ENCODE measurements at regions not wholly inside any gene's neighbourhood (a gene's known extent, or its start where the extent isn't known, plus 50 kb on each side); places are given as distances from the start of the nearest gene placed in this dataset.

DNA sequence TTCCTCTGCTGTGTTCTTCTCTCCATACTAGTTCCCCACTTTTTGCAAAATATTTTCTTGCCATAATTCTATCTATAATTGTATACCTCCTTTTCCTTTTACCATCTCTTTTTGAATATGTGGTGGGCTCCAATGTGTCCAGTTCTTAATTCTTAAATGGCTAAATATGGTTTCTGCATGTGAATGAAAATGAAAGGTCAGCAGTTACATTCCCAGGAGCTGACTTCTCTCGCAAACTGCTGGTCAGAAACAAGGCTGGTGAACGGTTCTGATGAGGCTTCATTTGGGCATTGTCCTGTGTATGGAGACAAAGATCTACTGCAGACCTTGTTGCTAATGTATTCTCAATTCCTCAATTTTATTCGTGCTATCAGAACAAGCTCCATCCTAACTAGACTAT is 309.2 kb downstream of the SNX13 start:
- DNase-seq (no peak), ATAC-seq (no peak)
- Mint-ChIP-seq H3K4me1 (no peaks in the 10 kb centered on the region), H3K36me3 (no peaks in the 10 kb centered on the region), H3K4me3 (no peak overlapping the region), H3K9me3 (ENCODE audit: low read depth) (no peaks in the 10 kb centered on the region), H3K27me3 (peaks cover 7% of the 10 kb centered on the region), H3K27ac (no peak overlapping the region)
- CTCF ChIA-PET: no interaction called here

DNA sequence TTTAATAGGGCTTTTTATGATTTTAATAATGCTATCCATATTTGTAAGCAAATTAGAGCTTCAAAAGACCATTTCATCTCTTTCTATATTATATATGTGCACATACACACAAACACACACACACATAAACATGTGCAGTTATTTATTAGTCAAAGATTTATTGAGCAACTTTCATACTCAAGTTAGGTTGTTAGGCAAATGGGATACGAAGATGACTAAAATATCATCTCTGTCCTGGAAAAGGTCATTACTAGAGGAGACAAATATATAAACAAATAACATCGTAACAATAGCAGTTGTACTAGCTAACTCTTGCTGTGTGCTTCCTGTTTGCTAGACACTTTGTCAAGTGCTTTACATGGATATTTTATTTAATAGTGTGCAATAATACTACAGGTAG is 307.9 kb downstream of the SNX13 start:
- no peak overlapping the region for H3K27ac Mint-ChIP-seq
- H3K36me3 Mint-ChIP-seq: no peaks in the 10 kb centered on the region
- ATAC-seq (no peak), DNase-seq (no peak)
- no peak overlapping the region for H3K4me3 Mint-ChIP-seq
- no peaks in the 10 kb centered on the region for H3K4me1 Mint-ChIP-seq
- CTCF ChIA-PET: no interaction called here
- peaks cover 14% of the 10 kb centered on the region for H3K27me3 Mint-ChIP-seq
- no peaks in the 10 kb centered on the region for H3K9me3 Mint-ChIP-seq (ENCODE audit: low read depth)

DNA sequence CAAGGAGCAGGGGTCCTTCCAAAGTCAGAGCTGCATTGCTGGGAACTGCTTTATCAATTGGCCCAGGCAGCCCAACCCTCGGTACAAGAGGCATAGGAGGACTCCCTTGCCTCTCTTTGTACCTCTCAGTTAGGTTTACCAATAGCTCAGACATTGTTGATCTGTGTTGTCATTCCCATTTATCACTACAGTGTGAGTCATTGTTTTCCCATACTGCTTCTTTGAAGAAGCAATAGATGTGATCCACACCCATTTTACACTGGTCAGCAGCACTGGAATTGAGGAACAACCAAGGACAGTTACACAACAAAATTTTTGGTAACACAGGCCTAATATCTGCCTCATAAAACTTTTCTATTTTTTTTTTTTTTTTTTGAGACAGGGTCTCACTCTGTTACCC is 307.2 kb downstream of the SNX13 start:
- Mint-ChIP-seq H3K36me3 (no peaks in the 10 kb centered on the region), H3K4me3 (no peak overlapping the region), H3K27ac (no peak overlapping the region), H3K9me3 (ENCODE audit: low read depth) (no peaks in the 10 kb centered on the region), H3K4me1 (no peaks in the 10 kb centered on the region), H3K27me3 (peaks cover 14% of the 10 kb centered on the region)
- ATAC-seq (no peak), DNase-seq (no peak)
- CTCF ChIA-PET: no interaction called here

DNA sequence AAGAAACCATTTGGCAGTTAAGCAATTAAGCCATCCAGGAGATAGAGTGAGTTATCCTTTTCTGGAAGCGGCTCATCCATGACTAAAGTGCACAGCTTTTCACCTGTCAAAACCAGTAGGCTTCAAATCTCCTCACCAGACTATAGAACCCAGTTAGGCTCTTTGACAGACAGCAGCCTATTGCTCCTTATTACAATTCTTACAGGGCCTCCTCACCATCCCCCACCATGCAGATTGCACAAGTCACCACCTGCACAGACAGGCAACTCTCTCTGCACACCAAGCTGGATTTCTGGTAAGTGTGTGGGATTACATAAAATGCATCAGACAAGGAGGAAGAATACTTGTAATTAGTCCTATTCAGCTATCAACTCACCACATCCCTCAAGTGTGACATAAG is 301.6 kb downstream of the SNX13 start:
- DNase-seq (no peak), ATAC-seq (no peak)
- Mint-ChIP-seq H3K4me1 (no peaks in the 10 kb centered on the region), H3K36me3 (no peaks in the 10 kb centered on the region), H3K4me3 (no peak overlapping the region), H3K27ac (no peak overlapping the region), H3K9me3 (ENCODE audit: low read depth) (no peaks in the 10 kb centered on the region), H3K27me3 (peaks cover 29% of the 10 kb centered on the region)
- CTCF ChIA-PET: no interaction called here

DNA sequence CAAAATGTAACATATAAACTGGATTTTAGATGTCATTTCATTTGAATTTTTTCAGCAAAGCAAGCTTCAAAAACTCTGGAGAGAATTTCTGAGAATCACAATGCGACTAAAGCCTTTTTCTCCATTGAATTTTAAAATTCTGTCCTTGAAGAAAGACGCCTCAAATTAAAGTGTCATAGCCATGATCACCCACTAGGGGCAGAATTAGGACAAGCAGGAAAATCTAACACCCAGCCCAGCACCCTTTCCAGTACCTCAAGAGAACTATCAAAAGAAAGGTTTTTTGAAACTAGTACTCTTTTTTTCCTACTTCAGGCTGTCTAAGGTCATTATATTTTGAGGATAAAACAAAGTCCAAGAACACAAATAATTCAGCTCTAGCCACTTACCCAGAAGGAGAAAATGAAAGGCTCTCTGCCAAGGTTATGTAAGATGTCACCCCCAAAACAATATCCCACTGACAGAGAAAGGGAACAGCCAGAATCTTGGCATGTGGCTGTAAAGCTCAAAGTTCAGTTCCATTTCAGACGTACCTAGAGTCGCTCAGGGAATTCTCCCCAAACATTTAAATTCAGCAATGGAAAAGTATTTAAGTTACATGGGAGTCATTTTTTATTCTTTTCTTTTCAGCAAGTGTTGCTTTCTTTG is 299.4 kb downstream of the SNX13 start:
- peaks cover 29% of the 10 kb centered on the region for H3K27me3 Mint-ChIP-seq
- H3K4me3 Mint-ChIP-seq: no peak overlapping the region
- CTCF ChIA-PET: no interaction called here
- no peak overlapping the region for H3K27ac Mint-ChIP-seq
- no peaks in the 10 kb centered on the region for H3K36me3 Mint-ChIP-seq
- H3K4me1 Mint-ChIP-seq: no peaks in the 10 kb centered on the region
- H3K9me3 Mint-ChIP-seq (ENCODE audit: low read depth): peaks cover 3% of the 10 kb centered on the region
- DNase-seq (no peak), ATAC-seq (no peak)

DNA sequence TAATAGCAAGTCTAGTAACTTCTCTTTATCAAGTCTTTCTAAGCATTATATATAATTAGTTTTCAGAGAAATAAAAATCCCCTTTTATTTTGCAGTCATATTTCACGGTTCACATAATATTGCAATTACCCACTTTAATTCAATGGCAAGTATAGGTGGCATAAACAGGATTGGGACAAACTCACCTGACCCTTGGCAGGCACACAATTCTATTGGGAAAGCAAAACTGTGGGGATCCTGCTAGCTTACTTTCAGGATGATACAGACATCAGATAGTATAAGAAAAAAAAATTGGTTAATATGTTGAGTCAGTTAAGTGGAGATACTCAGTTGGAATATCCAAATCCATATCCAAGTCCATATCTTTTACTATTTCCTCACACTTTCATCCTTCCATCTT is 294.8 kb downstream of the SNX13 start:
- Mint-ChIP-seq H3K4me1 (no peaks in the 10 kb centered on the region), H3K9me3 (ENCODE audit: low read depth) (peaks cover 3% of the 10 kb centered on the region), H3K27me3 (peaks cover 27% of the 10 kb centered on the region), H3K36me3 (no peaks in the 10 kb centered on the region), H3K27ac (no peak overlapping the region), H3K4me3 (no peak overlapping the region)
- no peak for ATAC-seq
- DNase-seq: no peak
- CTCF ChIA-PET: no interaction called here

DNA sequence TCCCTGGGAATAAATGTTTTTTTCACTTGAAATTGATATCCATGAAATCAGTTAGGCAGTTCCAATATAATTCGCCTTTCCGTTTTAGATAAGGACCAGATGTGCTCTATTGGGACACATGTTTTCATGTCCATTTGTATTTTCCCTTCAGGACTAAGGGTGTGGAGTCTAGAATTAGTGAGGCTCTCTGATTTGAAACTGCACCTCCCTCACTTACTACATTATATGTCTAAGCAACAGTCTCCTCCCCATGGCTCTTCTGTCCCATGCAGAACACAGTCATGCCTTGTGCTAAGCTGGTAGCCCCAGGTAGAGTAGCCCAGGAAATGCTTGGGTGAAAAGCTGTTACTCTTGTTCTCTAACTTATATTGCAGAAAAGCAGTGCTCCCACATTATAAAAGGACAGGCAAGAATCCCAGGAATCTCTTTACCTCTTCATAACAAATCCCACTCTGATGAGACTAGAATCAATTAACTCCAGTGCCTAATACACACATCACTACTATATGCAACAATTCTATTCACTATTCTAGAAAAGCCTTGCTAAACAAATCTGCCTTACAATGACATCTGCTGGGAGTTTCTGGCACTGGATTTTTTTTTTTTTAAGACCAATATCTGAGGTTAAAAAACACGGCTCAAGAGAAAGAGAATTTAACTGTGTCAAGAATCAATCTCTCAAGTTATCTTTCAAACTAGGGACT is 293.9 kb downstream of the SNX13 start:
- CTCF ChIA-PET: interaction anchor here (1.5 kb wide), 1 partner anchor 663 kb away, joined by 3 read pairs; no protein-coding TSS in a partner anchor
- Mint-ChIP-seq H3K27me3 (peaks cover 21% of the 10 kb centered on the region), H3K4me3 (no peak overlapping the region), H3K36me3 (no peaks in the 10 kb centered on the region), H3K27ac (no peak overlapping the region), H3K4me1 (no peaks in the 10 kb centered on the region), H3K9me3 (ENCODE audit: low read depth) (peaks cover 3% of the 10 kb centered on the region)
- DNase-seq: no peak
- no peak for ATAC-seq

DNA sequence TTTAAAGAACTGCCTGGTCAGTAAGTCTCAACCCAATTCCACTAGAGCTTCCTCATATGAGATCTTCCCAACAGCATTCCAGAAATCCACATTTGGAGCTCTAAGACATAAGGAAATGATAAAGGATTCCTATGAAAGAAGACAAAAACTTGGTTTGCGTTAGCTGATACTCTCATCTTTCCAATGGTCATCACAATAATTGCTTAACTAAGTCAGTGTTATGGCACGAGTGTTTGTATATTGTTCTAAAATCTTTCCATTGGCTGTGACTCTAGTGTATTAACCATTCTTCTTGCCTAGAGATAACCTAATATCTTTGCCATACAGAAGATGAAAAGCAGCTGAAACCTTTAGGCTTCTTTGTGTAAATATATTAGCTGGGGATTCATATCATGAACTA is 289.0 kb downstream of the SNX13 start:
- H3K9me3 Mint-ChIP-seq (ENCODE audit: low read depth): no peaks in the 10 kb centered on the region
- H3K27ac Mint-ChIP-seq: no peak overlapping the region
- CTCF ChIA-PET: no interaction called here
- no peak for DNase-seq
- H3K36me3 Mint-ChIP-seq: no peaks in the 10 kb centered on the region
- no peak overlapping the region for H3K4me3 Mint-ChIP-seq
- H3K27me3 Mint-ChIP-seq: peaks cover 18% of the 10 kb centered on the region
- ATAC-seq: no peak
- no peaks in the 10 kb centered on the region for H3K4me1 Mint-ChIP-seq

DNA sequence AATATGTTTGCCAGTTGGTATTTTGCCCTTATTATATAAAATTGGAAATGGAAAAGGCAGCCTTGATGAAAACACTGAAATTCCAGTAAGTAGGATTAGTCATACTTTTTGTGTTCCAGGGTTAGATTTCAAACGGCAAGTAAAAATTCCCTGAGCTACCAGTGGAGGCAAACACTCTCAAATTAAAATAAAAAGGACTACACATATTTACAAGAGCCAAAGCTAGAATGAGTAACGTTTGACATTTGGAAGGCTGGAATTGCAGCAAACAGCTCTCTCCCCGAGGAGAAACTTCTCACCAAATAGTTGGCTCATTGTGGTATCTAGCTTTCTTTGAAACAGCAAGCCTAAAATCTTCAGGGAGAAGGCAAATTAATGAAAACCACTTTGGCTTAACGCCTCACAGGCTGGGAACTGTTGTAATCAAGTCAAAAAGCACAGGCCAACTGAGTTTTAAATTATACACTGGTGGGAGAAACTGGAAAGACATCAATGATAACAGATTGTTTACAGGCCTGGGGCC is 288.4 kb downstream of the SNX13 start:
- DNase-seq (no peak), ATAC-seq (no peak)
- Mint-ChIP-seq H3K4me3 (no peak overlapping the region), H3K27me3 (peaks cover 17% of the 10 kb centered on the region), H3K9me3 (ENCODE audit: low read depth) (no peaks in the 10 kb centered on the region), H3K27ac (no peak overlapping the region), H3K36me3 (no peaks in the 10 kb centered on the region), H3K4me1 (no peaks in the 10 kb centered on the region)
- CTCF ChIA-PET: no interaction called here

DNA sequence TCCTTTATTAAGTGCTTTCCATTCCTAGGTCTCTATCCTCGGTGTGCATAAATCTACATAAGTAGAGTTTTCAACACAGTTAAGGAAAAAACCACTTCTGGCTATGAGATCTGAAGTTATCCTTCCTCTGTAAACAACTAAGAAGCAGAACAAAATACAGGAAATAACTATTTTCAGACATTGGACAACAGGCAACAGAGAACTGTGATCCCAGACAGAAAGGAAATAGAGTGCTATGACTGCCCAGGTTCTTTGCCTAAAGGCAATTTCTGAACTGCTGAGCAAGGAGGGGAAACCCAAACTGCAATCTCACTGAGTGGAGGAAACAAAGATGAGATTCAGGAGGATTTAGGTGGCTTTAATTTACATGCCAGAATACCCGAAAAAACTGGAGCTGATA is 285.4 kb downstream of the SNX13 start:
- peaks cover 15% of the 10 kb centered on the region for H3K27me3 Mint-ChIP-seq
- H3K4me1 Mint-ChIP-seq: no peaks in the 10 kb centered on the region
- DNase-seq (no peak), ATAC-seq (no peak)
- CTCF ChIA-PET: no interaction called here
- no peaks in the 10 kb centered on the region for H3K9me3 Mint-ChIP-seq (ENCODE audit: low read depth)
- no peak overlapping the region for H3K4me3 Mint-ChIP-seq
- H3K36me3 Mint-ChIP-seq: no peaks in the 10 kb centered on the region
- no peak overlapping the region for H3K27ac Mint-ChIP-seq

DNA sequence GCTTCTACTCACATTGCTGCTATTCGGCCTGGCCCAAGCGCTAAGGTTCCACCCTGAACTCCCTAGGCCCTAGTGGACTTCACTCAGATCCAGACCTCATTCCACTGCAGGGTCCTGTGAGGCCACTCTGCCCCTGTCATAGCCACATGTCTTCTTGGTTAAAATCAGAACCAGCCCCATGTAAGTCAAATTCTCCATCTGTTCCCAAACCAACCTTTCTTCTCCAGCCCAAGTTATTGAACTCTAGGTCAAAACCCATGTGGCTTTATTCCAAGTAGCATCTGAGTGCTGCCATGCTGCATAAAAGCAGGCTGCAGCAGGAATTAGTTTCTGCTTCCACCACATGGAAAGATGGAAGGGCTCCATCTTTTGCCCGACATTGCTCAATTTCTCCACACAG is 281.2 kb downstream of the SNX13 start:
- Mint-ChIP-seq H3K9me3 (ENCODE audit: low read depth) (no peaks in the 10 kb centered on the region), H3K27me3 (peaks cover 18% of the 10 kb centered on the region), H3K27ac (no peak overlapping the region), H3K4me1 (no peaks in the 10 kb centered on the region), H3K4me3 (no peak overlapping the region), H3K36me3 (no peaks in the 10 kb centered on the region)
- ATAC-seq: no peak
- DNase-seq: no peak
- CTCF ChIA-PET: interaction anchor here (1.5 kb wide), 1 partner anchor 9 kb away, joined by 4 read pairs; no protein-coding TSS in a partner anchor

DNA sequence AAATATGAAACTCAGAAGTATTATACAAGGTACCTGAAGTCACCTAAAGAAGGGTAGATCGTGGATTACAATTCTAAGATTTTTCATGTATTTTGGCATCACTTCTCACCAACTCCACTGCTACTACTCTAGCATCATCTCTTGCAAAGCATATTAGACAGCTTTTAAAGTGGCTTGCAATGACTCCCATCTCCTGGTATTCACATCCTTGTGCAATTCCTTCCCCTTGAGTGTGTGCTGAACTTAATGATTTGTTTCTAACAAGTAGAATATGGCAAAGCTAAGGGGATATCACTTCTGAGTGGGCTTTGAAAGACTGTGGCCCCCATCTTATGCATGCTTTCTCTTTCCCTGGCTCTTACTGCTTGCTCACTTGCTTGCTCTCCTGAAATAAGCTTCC is 280.2 kb downstream of the SNX13 start:
- Mint-ChIP-seq H3K36me3 (no peaks in the 10 kb centered on the region), H3K27me3 (peaks cover 14% of the 10 kb centered on the region), H3K9me3 (ENCODE audit: low read depth) (no peaks in the 10 kb centered on the region), H3K4me3 (no peak overlapping the region), H3K4me1 (no peaks in the 10 kb centered on the region), H3K27ac (no peak overlapping the region)
- DNase-seq (no peak), ATAC-seq (no peak)
- CTCF ChIA-PET: no interaction called here

DNA sequence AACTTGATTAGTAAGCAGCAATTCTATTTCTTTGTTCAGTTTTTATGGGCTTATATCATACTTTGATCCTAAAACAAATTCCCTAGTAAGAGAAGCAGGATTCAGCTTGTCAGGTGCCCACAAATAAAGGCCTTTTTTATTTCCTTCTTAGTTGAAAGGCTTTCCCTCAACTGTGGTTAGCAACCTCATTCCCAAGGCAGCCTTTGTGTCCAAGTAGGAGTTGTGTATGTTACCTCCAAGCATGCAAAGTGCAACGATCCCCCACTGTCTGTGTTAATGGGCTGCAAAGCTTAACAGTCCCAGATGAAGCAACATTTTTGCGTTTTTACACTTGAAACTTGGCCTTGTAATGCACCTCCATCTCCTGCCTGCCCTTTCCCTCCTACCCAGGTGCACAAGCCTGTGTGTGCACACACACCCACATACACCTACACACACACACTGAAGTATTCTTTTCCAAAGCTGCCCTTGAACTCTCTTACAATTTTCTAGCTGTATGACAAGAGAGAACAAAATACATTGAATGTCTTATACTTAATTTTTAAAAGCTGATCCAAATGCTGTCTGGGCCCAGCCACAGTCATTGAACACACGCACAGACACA is 278.2 kb downstream of the SNX13 start:
- H3K4me3 Mint-ChIP-seq: no peak overlapping the region
- no peak for DNase-seq
- no peaks in the 10 kb centered on the region for H3K36me3 Mint-ChIP-seq
- no peak overlapping the region for H3K27ac Mint-ChIP-seq
- CTCF ChIA-PET: no interaction called here
- no peaks in the 10 kb centered on the region for H3K4me1 Mint-ChIP-seq
- peaks cover 6% of the 10 kb centered on the region for H3K27me3 Mint-ChIP-seq
- no peak for ATAC-seq
- no peaks in the 10 kb centered on the region for H3K9me3 Mint-ChIP-seq (ENCODE audit: low read depth)

DNA sequence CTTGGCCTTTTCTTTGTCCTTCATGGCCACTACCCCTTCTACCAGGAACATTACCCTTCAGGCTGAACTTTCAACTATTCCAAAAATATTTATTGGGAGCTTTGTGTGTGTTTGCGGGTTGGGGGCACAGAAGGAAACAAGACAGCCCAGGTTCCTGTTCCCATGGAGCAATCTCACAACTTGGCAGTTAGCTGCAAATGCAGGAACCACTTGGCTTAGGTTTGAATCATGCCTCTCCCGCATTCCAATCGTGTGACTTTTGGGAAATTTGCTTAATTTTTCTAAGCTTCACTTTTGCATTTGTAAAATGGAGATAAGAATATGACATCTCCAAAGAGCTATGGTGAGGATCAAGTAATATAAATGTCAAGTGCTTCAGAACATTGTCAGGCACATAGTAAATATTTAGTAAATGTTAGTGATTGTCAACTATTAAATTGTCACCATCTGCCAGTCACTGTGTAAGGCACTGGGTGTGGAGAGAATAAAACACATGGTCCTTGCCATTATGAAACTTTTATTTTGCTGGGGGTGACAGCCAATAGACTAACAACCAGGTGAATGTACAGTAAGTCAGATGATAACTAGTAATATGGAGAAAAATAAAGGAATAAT is 277.1 kb downstream of the SNX13 start:
- Mint-ChIP-seq H3K27ac (no peak overlapping the region), H3K9me3 (ENCODE audit: low read depth) (no peaks in the 10 kb centered on the region), H3K4me3 (no peak overlapping the region), H3K36me3 (no peaks in the 10 kb centered on the region), H3K4me1 (no peaks in the 10 kb centered on the region), H3K27me3 (peaks cover 6% of the 10 kb centered on the region)
- DNase-seq (no peak), ATAC-seq (no peak)
- CTCF ChIA-PET: no interaction called here
